Stimulated activated CD8-positive, alpha-beta memory T cell treated with anti-CD3 and anti-CD28 coated beads, Interleukin-4, amount 100 ng/mL, for 1 hour (primary cell): ENCODE measurements at regions not wholly inside any gene's neighbourhood (a gene's known extent, or its start where the extent isn't known, plus 50 kb on each side); places are given as distances from the start of the nearest gene placed in this dataset.

Experiments
- DNase-seq, 2 donors: peaks; one replicate each; pipeline ENCODE4 v3.0.0-alpha.2; 2020; ENCODE audit warnings: low read depth in 2 of 2, low spot score in 1 of 2

GRCh38 chr15:39488516-39488915, 92.4 kb upstream of the THBS1 start:
- no peak for DNase-seq

- no peak for DNase-seq
These were observed 91.9 kb upstream of the THBS1 start for GRCh38 chr15:39488961-39489360.

GRCh38 chr15:39491115-39491885, 89.6 kb upstream of the THBS1 start:
- no peak for DNase-seq

- no peak for DNase-seq
These were observed 88.9 kb upstream of the THBS1 start for GRCh38 chr15:39491886-39492490.

- no peak for DNase-seq
These were observed 87.3 kb upstream of the THBS1 start for GRCh38 chr15:39493424-39494067.

- no peak for DNase-seq
These were observed 86.4 kb upstream of the THBS1 start for GRCh38 chr15:39494462-39494861.

GRCh38 chr15:39495871-39496840, 84.7 kb upstream of the THBS1 start:
- no peak for DNase-seq

- DNase-seq = no peak
These were observed 83.7 kb upstream of the THBS1 start for GRCh38 chr15:39497016-39497758.

GRCh38 chr15:39497759-39498565, 82.9 kb upstream of the THBS1 start:
- DNase-seq = no peak

GRCh38 chr15:39498629-39499028, 82.2 kb upstream of the THBS1 start:
- DNase-seq = no peak

GRCh38 chr15:39499042-39499441, 81.8 kb upstream of the THBS1 start:
- no peak for DNase-seq

- no peak for DNase-seq
These were observed 81.2 kb upstream of the THBS1 start for GRCh38 chr15:39499681-39500080.

- DNase-seq = no peak
These were observed 79.4 kb upstream of the THBS1 start for GRCh38 chr15:39501366-39502081.

- no peak for DNase-seq
These were observed 78.8 kb upstream of the THBS1 start for GRCh38 chr15:39502082-39502447.

- DNase-seq = no peak
These were observed 78.2 kb upstream of the THBS1 start for GRCh38 chr15:39502611-39503195.

GRCh38 chr15:39503526-39503925, 77.4 kb upstream of the THBS1 start:
- DNase-seq = no peak

GRCh38 chr15:39504808-39505207, 76.1 kb upstream of the THBS1 start:
- DNase-seq = no peak

- DNase-seq = no peak
These were observed 74.7 kb upstream of the THBS1 start for GRCh38 chr15:39506146-39506545.

- no peak for DNase-seq
These were observed 72.3 kb upstream of the THBS1 start for GRCh38 chr15:39508536-39508935.
